ENCODE measurements at regions not wholly inside any gene's neighbourhood (a gene's known extent, or its start where the extent isn't known, plus 50 kb on each side); places are given as distances from the start of the nearest gene placed in this dataset.
A peak's percentile ranks its signal among the peaks of the same experiment; 100 is the strongest.

GRCh38 chr13:73981595-73981994 lies 152.6 kb downstream of the KLF12 start (continued):
- TF ChIP-seq, protein P1, sequence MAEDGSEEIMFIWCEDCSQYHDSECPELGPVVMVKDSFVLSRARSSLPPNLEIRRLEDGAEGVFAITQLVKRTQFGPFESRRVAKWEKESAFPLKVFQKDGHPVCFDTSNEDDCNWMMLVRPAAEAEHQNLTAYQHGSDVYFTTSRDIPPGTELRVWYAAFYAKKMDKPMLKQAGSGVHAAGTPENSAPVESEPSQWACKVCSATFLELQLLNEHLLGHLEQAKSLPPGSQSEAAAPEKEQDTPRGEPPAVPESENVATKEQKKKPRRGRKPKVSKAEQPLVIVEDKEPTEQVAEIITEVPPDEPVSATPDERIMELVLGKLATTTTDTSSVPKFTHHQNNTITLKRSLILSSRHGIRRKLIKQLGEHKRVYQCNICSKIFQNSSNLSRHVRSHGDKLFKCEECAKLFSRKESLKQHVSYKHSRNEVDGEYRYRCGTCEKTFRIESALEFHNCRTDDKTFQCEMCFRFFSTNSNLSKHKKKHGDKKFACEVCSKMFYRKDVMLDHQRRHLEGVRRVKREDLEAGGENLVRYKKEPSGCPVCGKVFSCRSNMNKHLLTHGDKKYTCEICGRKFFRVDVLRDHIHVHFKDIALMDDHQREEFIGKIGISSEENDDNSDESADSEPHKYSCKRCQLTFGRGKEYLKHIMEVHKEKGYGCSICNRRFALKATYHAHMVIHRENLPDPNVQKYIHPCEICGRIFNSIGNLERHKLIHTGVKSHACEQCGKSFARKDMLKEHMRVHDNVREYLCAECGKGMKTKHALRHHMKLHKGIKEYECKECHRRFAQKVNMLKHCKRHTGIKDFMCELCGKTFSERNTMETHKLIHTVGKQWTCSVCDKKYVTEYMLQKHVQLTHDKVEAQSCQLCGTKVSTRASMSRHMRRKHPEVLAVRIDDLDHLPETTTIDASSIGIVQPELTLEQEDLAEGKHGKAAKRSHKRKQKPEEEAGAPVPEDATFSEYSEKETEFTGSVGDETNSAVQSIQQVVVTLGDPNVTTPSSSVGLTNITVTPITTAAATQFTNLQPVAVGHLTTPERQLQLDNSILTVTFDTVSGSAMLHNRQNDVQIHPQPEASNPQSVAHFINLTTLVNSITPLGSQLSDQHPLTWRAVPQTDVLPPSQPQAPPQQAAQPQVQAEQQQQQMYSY (CRISPR knock-in tag; IDR thresholded peaks at IDR 0.05): no peak
- TF ChIP-seq ZNF232 (CRISPR knock-in tag; IDR thresholded peaks at IDR 0.05) (no peak), USF1 (CRISPR knock-in tag; IDR thresholded peaks at IDR 0.05) (no peak)

GRCh38 chr13:73975767-73976166 lies 158.4 kb downstream of the KLF12 start:
- Mint-ChIP-seq H3K4me1 (peaks cover 38% of the 10 kb centered on the region), H3K27me3 (ENCODE audit: low read depth) (no peaks in the 10 kb centered on the region), H3K4me3 (no peak overlapping the region), H3K27ac (peak overlapping the region; percentile 31), H3K9me3 (no peaks in the 10 kb centered on the region), H3K36me3 (no peaks in the 10 kb centered on the region)
- DNase-seq (ENCODE audit: low spot score) (no peak), ATAC-seq (peak; percentile 66)
- ChIA-PET POLR2A (interaction anchor here (0.6 kb wide), 1 partner anchor 100 kb away, joined by 3 read pairs; no protein-coding TSS in a partner anchor), CTCF (interaction anchor here (0.6 to 1.8 kb wide), 2 partner anchors 158 to 311 kb away, joined by 4 read pairs; no protein-coding TSS in a partner anchor)
- no peak for TF ChIP-seq CREM (CRISPR knock-in tag; IDR thresholded peaks at IDR 0.05)
- TF ChIP-seq, protein P2, sequence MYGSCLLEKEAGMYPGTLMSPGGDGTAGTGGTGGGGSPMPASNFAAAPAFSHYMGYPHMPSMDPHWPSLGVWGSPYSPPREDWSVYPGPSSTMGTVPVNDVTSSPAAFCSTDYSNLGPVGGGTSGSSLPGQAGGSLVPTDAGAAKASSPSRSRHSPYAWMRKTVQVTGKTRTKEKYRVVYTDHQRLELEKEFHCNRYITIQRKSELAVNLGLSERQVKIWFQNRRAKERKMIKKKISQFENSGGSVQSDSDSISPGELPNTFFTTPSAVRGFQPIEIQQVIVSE (CRISPR knock-in tag; IDR thresholded peaks at IDR 0.05; ENCODE audit: borderline replicate concordance): no peak
- no peak for TF ChIP-seq GTF2I (CRISPR knock-in tag; conservative IDR thresholded peaks at IDR 0.05)
- TF ChIP-seq OVOL2 (CRISPR knock-in tag; IDR thresholded peaks at IDR 0.05; ENCODE audit: borderline replicate concordance): no peak
- no peak for TF ChIP-seq ZNF423 (CRISPR knock-in tag; IDR thresholded peaks at IDR 0.05)
- TF ChIP-seq, protein P3, sequence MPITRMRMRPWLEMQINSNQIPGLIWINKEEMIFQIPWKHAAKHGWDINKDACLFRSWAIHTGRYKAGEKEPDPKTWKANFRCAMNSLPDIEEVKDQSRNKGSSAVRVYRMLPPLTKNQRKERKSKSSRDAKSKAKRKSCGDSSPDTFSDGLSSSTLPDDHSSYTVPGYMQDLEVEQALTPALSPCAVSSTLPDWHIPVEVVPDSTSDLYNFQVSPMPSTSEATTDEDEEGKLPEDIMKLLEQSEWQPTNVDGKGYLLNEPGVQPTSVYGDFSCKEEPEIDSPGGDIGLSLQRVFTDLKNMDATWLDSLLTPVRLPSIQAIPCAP (CRISPR knock-in tag; IDR thresholded peaks at IDR 0.05): no peak
- TF ChIP-seq SMAD4 (CRISPR knock-in tag; IDR thresholded peaks at IDR 0.05): no peak
- TF ChIP-seq TP53 (CRISPR knock-in tag; IDR thresholded peaks at IDR 0.05): no peak
- TF ChIP-seq TEAD4 (CRISPR knock-in tag; IDR thresholded peaks at IDR 0.05): no peak
- TF ChIP-seq EMX1 (CRISPR knock-in tag; IDR thresholded peaks at IDR 0.05): no peak
- no peak for TF ChIP-seq ARID4B (CRISPR knock-in tag; IDR thresholded peaks at IDR 0.05; ENCODE audit: borderline replicate concordance)
- TF ChIP-seq ZMAT4 (CRISPR knock-in tag; IDR thresholded peaks at IDR 0.05): no peak
- TF ChIP-seq PREB (CRISPR knock-in tag; IDR thresholded peaks at IDR 0.05; ENCODE audit: borderline replicate concordance): no peak
- no peak for TF ChIP-seq ZNF232 (CRISPR knock-in tag; IDR thresholded peaks at IDR 0.05)
- no peak for TF ChIP-seq ZNF121 (CRISPR knock-in tag; IDR thresholded peaks at IDR 0.05)
- TF ChIP-seq TCF7 (CRISPR knock-in tag; IDR thresholded peaks at IDR 0.05; ENCODE audit: low read depth): no peak

Data from WTC11 (cell line).